ENCODE measurements at regions not wholly inside any gene's neighbourhood (a gene's known extent, or its start where the extent isn't known, plus 50 kb on each side); places are given as distances from the start of the nearest gene placed in this dataset.

DNA sequence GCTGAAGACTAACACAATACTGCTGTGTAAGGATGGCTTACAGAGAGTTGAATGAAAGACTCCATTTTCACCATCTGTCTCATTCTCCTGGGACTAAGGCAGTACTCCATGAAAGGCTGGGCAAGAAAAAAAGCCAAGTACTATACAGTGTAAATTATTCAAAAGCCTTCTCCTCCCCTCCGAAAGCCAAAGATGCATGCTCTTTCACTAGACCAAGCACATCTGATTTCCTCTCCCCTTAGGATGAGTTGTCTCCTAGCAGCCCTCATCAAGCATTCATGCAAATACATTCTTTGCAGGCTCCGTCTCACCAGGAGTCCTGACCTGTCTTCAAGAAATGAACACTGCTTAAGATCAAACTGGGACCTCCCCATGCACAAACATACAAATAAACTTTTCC, 133.5 kb upstream of the THBS1 start:
- TF ChIP-seq, protein P1, sequence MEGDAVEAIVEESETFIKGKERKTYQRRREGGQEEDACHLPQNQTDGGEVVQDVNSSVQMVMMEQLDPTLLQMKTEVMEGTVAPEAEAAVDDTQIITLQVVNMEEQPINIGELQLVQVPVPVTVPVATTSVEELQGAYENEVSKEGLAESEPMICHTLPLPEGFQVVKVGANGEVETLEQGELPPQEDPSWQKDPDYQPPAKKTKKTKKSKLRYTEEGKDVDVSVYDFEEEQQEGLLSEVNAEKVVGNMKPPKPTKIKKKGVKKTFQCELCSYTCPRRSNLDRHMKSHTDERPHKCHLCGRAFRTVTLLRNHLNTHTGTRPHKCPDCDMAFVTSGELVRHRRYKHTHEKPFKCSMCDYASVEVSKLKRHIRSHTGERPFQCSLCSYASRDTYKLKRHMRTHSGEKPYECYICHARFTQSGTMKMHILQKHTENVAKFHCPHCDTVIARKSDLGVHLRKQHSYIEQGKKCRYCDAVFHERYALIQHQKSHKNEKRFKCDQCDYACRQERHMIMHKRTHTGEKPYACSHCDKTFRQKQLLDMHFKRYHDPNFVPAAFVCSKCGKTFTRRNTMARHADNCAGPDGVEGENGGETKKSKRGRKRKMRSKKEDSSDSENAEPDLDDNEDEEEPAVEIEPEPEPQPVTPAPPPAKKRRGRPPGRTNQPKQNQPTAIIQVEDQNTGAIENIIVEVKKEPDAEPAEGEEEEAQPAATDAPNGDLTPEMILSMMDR (IDR thresholded peaks at IDR 0.05; ENCODE audit: control insufficient read depth, insufficient read depth, low read depth, low read length, missing control alignments) = no peak
- H3K4me3 ChIP-seq (ENCODE audit: control insufficient read depth, low read depth, low read length) = no peak overlapping the region
- no peak for DNase-seq (ENCODE audit: low read depth)

DNA sequence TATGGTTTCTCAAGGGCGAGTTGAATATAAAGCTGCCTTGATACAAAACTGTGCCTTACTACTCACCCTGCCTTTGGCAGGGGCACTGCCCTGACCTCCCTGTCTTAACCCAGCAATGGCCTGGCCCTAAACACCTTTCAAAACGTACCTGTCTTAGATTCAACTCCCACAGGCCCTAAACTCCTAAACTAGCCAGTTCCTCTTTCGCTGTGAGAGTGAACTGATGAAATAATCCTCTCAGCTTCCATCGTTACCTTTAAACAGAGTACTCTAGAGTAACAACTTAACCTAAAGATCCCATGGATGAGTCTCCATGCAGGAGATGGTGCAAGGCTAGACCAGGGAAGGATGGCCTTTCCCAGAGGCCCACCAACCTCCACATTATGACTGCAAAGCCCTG, 133.0 kb upstream of the THBS1 start:
- no peak for DNase-seq (ENCODE audit: low read depth)
- H3K4me3 ChIP-seq (ENCODE audit: control insufficient read depth, low read depth, low read length) = no peak overlapping the region
- TF ChIP-seq, protein P1 (IDR thresholded peaks at IDR 0.05; ENCODE audit: control insufficient read depth, insufficient read depth, low read depth, low read length, missing control alignments) = no peak

DNA sequence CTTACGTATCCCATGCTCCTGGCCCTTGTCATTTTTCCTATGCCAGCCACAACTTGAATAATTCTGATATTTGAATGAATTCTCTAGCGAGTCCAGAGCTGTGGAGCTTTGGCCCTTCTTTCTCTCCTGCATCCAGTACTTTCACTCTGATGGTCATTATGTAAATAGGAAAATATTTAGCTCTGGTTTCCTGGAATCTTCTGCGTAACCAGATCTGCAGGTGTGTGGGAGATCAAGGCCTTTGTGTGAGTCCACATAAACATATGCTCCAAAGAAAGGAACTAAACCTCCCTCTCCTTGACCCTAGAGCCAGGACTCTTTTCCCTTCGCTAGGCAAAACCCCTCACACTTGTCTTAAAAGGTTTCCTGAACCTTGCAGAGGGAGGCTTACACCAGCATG, 132.5 kb upstream of the THBS1 start:
- no peak overlapping the region for H3K4me3 ChIP-seq (ENCODE audit: control insufficient read depth, low read depth, low read length)
- DNase-seq (ENCODE audit: low read depth) = no peak
- TF ChIP-seq, protein P1 (IDR thresholded peaks at IDR 0.05; ENCODE audit: control insufficient read depth, insufficient read depth, low read depth, low read length, missing control alignments) = no peak

GRCh38 chr15:39451121-39451688, 129.7 kb upstream of the THBS1 start:
- no peak overlapping the region for H3K4me3 ChIP-seq (ENCODE audit: control insufficient read depth, low read depth, low read length)
- no peak for DNase-seq (ENCODE audit: low read depth)
- TF ChIP-seq, protein P1 (IDR thresholded peaks at IDR 0.05; ENCODE audit: control insufficient read depth, insufficient read depth, low read depth, low read length, missing control alignments) = no peak

- H3K4me3 ChIP-seq (ENCODE audit: control insufficient read depth, low read depth, low read length) = no peak overlapping the region
- DNase-seq (ENCODE audit: low read depth) = no peak
- TF ChIP-seq, protein P1 (IDR thresholded peaks at IDR 0.05; ENCODE audit: control insufficient read depth, insufficient read depth, low read depth, low read length, missing control alignments) = no peak
Measured at GRCh38 chr15:39451871-39452270, 129.0 kb upstream of the THBS1 start.

GRCh38 chr15:39453620-39454019, 127.3 kb upstream of the THBS1 start:
- DNase-seq (ENCODE audit: low read depth) = no peak
- TF ChIP-seq, protein P1 (IDR thresholded peaks at IDR 0.05; ENCODE audit: control insufficient read depth, insufficient read depth, low read depth, low read length, missing control alignments) = no peak
- H3K4me3 ChIP-seq (ENCODE audit: control insufficient read depth, low read depth, low read length) = no peak overlapping the region

All from AG09309 (cell line).